ENCODE measurements at regions not wholly inside any gene's neighbourhood (a gene's known extent, or its start where the extent isn't known, plus 50 kb on each side); places are given as distances from the start of the nearest gene placed in this dataset.
A peak's percentile ranks its signal among the peaks of the same experiment; 100 is the strongest.
"Not testable (repeated sequence)": the region's sequence is repeated elsewhere in the genome, so short reads cannot be mapped to it uniquely, and the experiment has no call there.

DNA sequence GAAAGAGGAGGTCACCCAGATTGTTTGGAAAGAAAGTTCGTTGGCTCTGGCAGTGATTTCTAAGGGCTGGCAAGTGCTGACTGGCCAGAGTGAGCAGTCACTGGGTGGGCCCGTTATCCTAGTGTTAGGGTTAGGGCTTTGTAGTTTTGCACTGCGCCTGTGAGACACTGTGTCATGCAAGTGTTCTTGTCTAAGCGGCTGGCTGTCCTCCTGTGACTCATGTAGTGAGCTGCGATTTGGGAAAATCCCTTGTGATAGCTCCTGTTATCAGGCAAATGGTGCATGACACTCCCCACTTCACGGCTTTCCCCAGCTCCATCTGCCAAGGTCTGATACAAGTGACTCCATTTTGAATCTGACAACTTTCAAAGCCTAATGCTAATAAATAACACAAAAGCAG is 526.0 kb upstream of the ADAMTS16 start (continued):
- TF ChIP-seq, protein P1, sequence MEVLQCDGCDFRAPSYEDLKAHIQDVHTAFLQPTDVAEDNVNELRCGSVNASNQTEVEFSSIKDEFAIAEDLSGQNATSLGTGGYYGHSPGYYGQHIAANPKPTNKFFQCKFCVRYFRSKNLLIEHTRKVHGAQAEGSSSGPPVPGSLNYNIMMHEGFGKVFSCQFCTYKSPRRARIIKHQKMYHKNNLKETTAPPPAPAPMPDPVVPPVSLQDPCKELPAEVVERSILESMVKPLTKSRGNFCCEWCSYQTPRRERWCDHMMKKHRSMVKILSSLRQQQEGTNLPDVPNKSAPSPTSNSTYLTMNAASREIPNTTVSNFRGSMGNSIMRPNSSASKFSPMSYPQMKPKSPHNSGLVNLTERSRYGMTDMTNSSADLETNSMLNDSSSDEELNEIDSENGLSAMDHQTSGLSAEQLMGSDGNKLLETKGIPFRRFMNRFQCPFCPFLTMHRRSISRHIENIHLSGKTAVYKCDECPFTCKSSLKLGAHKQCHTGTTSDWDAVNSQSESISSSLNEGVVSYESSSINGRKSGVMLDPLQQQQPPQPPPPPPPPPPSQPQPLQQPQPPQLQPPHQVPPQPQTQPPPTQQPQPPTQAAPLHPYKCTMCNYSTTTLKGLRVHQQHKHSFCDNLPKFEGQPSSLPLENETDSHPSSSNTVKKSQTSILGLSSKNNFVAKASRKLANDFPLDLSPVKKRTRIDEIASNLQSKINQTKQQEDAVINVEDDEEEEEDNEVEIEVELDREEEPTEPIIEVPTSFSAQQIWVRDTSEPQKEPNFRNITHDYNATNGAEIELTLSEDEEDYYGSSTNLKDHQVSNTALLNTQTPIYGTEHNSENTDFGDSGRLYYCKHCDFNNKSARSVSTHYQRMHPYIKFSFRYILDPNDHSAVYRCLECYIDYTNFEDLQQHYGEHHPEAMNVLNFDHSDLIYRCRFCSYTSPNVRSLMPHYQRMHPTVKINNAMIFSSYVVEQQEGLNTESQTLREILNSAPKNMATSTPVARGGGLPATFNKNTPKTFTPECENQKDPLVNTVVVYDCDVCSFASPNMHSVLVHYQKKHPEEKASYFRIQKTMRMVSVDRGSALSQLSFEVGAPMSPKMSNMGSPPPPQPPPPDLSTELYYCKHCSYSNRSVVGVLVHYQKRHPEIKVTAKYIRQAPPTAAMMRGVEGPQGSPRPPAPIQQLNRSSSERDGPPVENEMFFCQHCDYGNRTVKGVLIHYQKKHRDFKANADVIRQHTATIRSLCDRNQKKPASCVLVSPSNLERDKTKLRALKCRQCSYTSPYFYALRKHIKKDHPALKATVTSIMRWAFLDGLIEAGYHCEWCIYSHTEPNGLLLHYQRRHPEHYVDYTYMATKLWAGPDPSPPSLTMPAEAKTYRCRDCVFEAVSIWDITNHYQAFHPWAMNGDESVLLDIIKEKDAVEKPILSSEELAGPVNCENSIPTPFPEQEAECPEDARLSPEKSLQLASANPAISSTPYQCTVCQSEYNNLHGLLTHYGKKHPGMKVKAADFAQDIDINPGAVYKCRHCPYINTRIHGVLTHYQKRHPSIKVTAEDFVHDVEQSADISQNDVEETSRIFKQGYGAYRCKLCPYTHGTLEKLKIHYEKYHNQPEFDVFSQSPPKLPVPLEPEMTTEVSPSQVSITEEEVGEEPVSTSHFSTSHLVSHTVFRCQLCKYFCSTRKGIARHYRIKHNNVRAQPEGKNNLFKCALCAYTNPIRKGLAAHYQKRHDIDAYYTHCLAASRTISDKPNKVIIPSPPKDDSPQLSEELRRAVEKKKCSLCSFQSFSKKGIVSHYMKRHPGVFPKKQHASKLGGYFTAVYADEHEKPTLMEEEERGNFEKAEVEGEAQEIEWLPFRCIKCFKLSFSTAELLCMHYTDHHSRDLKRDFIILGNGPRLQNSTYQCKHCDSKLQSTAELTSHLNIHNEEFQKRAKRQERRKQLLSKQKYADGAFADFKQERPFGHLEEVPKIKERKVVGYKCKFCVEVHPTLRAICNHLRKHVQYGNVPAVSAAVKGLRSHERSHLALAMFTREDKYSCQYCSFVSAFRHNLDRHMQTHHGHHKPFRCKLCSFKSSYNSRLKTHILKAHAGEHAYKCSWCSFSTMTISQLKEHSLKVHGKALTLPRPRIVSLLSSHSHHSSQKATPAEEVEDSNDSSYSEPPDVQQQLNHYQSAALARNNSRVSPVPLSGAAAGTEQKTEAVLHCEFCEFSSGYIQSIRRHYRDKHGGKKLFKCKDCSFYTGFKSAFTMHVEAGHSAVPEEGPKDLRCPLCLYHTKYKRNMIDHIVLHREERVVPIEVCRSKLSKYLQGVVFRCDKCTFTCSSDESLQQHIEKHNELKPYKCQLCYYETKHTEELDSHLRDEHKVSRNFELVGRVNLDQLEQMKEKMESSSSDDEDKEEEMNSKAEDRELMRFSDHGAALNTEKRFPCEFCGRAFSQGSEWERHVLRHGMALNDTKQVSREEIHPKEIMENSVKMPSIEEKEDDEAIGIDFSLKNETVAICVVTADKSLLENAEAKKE (CRISPR knock-in tag; IDR thresholded peaks at IDR 0.05): no peak
- TF ChIP-seq POLR2AphosphoS5 (IDR thresholded peaks at IDR 0.05; ENCODE audit: low read depth) (no peak), EZH2phosphoT487 (IDR thresholded peaks at IDR 0.05; ENCODE audit: unreplicated experiment) (no peak), JUNB (IDR thresholded peaks at IDR 0.05; ENCODE audit: unreplicated experiment) (no peak), ZNF331 (CRISPR knock-in tag; IDR thresholded peaks at IDR 0.05; ENCODE audit: low read depth) (no peak), NANOG (IDR thresholded peaks at IDR 0.05; ENCODE audit: borderline replicate concordance) (no peak), EZH2 (IDR thresholded peaks at IDR 0.05; ENCODE audit: low read depth, unreplicated experiment) (no peak)

- not testable (repeated sequence) for H3K4me3 Mint-ChIP-seq; H4K20me1 ChIP-seq (replicated peaks; ENCODE audit: insufficient read depth); ATAC-seq; H3K27me3 Mint-ChIP-seq (ENCODE audit: insufficient read depth, low read depth, poor library complexity); DNase-seq (ENCODE audit: low spot score); H3K36me3 Mint-ChIP-seq (ENCODE audit: low read depth); H3K27ac ChIP-seq (ENCODE audit: low read depth); H3K79me2 ChIP-seq (replicated peaks; ENCODE audit: insufficient read depth); H3K4me1 Mint-ChIP-seq; H3K27me3 ChIP-seq (ENCODE audit: insufficient read depth); H2AFZ ChIP-seq; H3F3A ChIP-seq (replicated peaks; ENCODE audit: low read depth); H3K9me2 ChIP-seq (ENCODE audit: insufficient read depth); H3K36me3 ChIP-seq (ENCODE audit: insufficient read depth); H3K4me1 ChIP-seq (ENCODE audit: insufficient read depth)
- Mint-ChIP-seq H3K9me3 (peaks cover 19% of the 10 kb centered on the region; the same call in 2 of the 3 replicates), H3K27ac (peak overlapping the region; percentile 78; the same call in 1 of the 2 replicates)
- H3K4me3 ChIP-seq: 0 out of 2 replicates have a peak overlapping the region, but pooled peaks have one; percentile 36
- H3K4me2 ChIP-seq: peak overlapping the region; percentile 65; the same call in 1 of the 2 replicates
Observed at GRCh38 chr5:4615369-4615768, 524.8 kb upstream of the ADAMTS16 start.

Data from GM23338 (cell line).